Right atrium auricular region (tissue), 2 donors: ENCODE measurements at regions not wholly inside any gene's neighbourhood (a gene's known extent, or its start where the extent isn't known, plus 50 kb on each side); places are given as distances from the start of the nearest gene placed in this dataset.
"Not testable (repeated sequence)": the region's sequence is repeated elsewhere in the genome, so short reads cannot be mapped to it uniquely, and the experiment has no call there.

Experiments used
- DNase-seq: peaks from one replicate; pipeline ENCODE4 v3.0.0-alpha.2; 2019; ENCODE audit warnings: low spot score
- H3K27ac ChIP-seq, 2 donors: fragments of 200-600 bp; sonication (generic); 1 replicate in 1 of 2; 2 replicates in 1 of 2; pipeline ENCODE4 v1.5.1; 2016 to 2019
- H3K27me3 ChIP-seq, 2 donors: fragments of 200-600 bp; sonication (generic); one replicate each; pipeline versions ENCODE4 v1.5.1 to v1.6.0; 2017 to 2019
- H3K36me3 ChIP-seq: fragments of 200-600 bp; sonication (generic); one replicate; pipeline ENCODE4 v1.5.1; 2016
- H3K4me1 ChIP-seq, 2 donors: fragments of 200-600 bp; sonication (generic); one replicate each; pipeline versions ENCODE4 v1.5.1 to v1.6.0; 2017 to 2019
- H3K4me3 ChIP-seq, 2 donors: fragments of 200-600 bp; sonication (generic); 1 replicate in 1 of 2; 2 replicates in 1 of 2; pipeline ENCODE4 v1.5.1; 2017 to 2019; ENCODE audit warnings: mild to moderate bottlenecking in 1 of 2, moderate library complexity in 1 of 2
- H3K9me3 ChIP-seq, 2 donors: fragments of 200-600 bp; sonication (generic); one replicate each; pipeline ENCODE4 v1.5.1; 2019
- TF ChIP-seq, protein P1 (sequence below), 2 donors: fragments of 200-600 bp; sonication (generic); IDR thresholded peaks; one replicate each; pipeline ENCODE4 v1.5.1; 2019; ENCODE audit warnings: antibody characterized with exemption in 2 of 2

DNA sequence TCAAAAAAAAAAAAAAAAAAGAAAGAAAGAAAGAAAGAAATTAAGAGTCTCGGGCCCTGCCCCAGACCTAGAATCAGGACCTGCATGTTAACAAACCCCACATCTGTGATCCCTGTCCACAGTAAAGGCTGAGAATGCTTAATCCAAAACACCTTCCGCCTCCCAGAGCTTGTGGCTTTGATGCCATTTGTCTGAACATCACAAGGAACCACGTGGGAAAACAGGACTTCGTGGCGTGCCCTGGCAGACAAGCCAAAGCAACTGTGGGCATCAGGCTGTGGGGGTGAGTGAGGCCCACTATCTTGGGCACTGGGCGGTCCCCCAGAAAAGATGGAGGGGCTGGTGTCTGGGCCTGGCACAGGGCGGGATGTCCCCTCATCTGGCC, 173.4 kb upstream of the CIBAR2 start:
- H3K9me3 ChIP-seq = no peaks in the 10 kb centered on the region
- peak overlapping the region; percentile 25 to 45 for H3K27ac ChIP-seq
- H3K27me3 ChIP-seq = no peaks in the 10 kb centered on the region
- TF ChIP-seq, protein P1, sequence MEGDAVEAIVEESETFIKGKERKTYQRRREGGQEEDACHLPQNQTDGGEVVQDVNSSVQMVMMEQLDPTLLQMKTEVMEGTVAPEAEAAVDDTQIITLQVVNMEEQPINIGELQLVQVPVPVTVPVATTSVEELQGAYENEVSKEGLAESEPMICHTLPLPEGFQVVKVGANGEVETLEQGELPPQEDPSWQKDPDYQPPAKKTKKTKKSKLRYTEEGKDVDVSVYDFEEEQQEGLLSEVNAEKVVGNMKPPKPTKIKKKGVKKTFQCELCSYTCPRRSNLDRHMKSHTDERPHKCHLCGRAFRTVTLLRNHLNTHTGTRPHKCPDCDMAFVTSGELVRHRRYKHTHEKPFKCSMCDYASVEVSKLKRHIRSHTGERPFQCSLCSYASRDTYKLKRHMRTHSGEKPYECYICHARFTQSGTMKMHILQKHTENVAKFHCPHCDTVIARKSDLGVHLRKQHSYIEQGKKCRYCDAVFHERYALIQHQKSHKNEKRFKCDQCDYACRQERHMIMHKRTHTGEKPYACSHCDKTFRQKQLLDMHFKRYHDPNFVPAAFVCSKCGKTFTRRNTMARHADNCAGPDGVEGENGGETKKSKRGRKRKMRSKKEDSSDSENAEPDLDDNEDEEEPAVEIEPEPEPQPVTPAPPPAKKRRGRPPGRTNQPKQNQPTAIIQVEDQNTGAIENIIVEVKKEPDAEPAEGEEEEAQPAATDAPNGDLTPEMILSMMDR (IDR thresholded peaks at IDR 0.05) = no peak
- no peak for DNase-seq
- H3K36me3 ChIP-seq = no peaks in the 10 kb centered on the region
- peaks cover 0 to 24% of the 10 kb centered on the region in 2 donors for H3K4me1 ChIP-seq
- no peak overlapping the region for H3K4me3 ChIP-seq

DNA sequence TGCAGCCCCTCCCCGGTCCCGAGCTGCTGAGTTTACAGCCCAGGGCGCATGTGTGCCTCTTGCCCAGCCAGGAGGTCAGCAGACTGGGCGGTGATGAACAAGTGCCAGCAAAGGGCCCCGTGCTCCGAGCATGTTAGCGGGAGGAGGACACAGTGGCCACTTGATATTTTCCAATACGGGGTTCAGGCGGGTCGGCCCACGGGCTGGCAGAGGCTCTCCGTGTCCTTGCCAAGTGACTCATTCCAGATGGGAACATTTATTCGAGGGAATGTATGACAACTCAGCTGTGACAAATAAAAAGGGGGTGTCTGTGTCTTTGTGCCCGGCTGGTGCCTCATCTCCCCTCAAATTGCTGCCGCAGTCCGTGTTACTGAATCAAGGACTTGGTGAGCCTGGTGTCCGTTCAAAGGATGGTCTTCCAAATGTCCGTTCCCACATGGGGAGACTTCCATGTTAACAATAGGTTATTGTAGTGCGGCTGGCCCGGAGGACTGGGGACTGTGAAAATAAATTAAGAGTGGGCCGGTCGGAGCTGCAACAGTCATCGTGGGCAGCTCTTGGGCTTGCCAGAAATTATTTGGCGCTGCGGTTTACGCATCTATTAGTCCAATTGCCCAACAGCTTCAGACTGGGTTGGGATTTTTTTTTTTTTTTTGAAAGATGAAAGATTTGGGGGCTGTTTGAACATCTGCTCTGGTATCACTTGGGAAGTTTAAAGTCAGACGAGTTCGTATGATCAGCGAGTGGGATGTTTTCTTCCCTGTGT, 174.0 kb upstream of the CIBAR2 start:
- TF ChIP-seq, protein P1 (IDR thresholded peaks at IDR 0.05) = no peak
- H3K9me3 ChIP-seq = no peaks in the 10 kb centered on the region
- H3K4me3 ChIP-seq = no peak overlapping the region
- no peaks in the 10 kb centered on the region for H3K36me3 ChIP-seq
- H3K27me3 ChIP-seq = no peaks in the 10 kb centered on the region
- peak; percentile 92 for DNase-seq
- H3K4me1 ChIP-seq = peaks cover 0 to 30% of the 10 kb centered on the region in 2 donors
- H3K27ac ChIP-seq = peak overlapping the region; percentile 25 to 48

DNA sequence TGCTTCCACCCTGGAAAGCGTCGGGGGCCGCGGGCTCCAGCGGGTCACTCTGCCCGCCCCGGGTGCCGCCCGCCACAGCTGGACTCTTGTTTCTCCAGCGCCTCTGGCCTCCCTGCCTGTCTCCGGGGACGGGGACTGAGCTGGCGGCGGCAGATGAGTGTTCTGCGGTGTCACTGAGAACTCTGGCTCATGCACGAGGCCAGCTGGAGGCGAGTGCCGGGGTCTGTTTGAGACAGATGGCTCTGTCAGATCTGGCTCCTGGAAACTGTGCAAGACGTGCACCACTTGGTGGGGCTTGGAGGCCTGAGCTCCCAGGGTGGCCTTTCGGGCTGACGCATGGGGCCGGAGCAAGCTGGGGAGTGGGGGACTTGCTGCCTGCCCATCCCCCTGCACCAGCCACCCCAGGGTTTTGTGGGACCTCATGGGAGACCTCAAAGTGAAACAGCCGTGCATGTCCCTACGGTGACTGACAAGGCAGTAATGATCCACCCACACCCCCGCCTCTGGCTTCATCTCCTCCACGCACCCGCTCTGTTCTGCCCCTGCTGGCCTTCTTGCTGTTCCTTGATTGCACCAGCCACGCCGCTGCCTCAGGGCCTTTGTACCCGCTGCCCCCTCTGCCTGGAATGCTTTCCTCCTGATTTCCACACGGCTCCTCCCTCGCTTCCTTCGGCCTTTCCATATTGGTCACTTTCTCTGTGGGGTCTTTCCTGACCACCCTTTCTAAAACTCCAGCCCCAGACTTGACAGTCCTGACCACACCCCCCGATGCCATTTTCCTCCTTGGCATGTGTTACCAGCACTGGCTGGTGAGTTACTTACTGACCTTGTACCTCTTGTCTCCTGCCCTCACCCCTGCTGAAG, 174.9 kb upstream of the CIBAR2 start:
- peak overlapping the region; percentile 25 to 48 for H3K27ac ChIP-seq
- no peaks in the 10 kb centered on the region for H3K9me3 ChIP-seq
- no peaks in the 10 kb centered on the region for H3K27me3 ChIP-seq
- H3K4me3 ChIP-seq = peak overlapping the region in 1 of 2 donors; percentile 9
- no peaks in the 10 kb centered on the region for H3K36me3 ChIP-seq
- peaks cover 0 to 32% of the 10 kb centered on the region in 2 donors for H3K4me1 ChIP-seq
- TF ChIP-seq, protein P1 (IDR thresholded peaks at IDR 0.05) = no peak
- peak; percentile 77 for DNase-seq

DNA sequence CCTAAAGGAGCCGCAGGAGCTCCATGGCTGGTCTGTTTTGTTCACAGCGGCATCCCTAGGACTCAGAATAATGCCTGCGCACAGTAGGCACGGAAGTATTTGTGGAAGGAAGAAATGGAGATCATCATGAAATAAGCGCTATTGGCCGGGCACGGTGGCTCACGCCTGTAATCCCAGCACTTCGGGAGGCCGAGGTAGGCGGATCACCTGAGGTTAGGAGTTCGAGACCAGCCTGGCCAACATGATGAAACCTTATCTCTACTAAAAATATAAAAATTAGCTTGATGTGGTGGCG, 175.5 kb upstream of the CIBAR2 start:
- peaks cover 0 to 32% of the 10 kb centered on the region in 2 donors for H3K4me1 ChIP-seq
- not testable (repeated sequence) for H3K4me3 ChIP-seq, H3K27me3 ChIP-seq, H3K9me3 ChIP-seq, H3K36me3 ChIP-seq, H3K27ac ChIP-seq, DNase-seq

DNA sequence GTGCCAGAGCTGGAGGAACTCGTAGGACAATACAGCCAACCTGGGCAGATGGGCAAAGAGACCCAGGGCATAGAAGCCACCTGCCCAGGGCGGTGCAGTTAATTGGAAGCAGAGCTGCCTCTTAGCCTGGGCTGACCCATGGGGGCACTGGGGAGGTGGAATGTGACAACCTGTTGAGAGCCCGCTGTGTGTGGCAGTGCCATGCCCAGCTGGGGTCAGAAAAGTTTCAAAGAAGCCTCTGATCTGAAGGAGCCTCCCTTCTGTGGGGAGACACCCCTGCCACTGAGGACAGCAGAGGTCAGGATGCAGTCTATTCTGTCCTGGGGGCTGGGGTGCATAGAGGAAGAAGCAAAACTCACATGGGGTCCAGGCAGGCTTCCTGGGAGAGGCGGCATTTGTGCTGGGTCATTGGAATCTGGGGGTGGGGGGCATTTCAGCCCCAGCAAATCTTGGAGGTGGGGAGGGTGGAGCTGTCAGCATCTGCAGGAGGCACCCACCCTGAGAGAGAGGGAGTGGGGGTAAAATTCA, 176.1 kb upstream of the CIBAR2 start:
- H3K27me3 ChIP-seq = no peaks in the 10 kb centered on the region
- no peak for DNase-seq
- no peak overlapping the region for H3K4me3 ChIP-seq
- H3K4me1 ChIP-seq = peaks cover 0 to 34% of the 10 kb centered on the region in 2 donors
- TF ChIP-seq, protein P1 (IDR thresholded peaks at IDR 0.05) = no peak
- H3K9me3 ChIP-seq = no peaks in the 10 kb centered on the region
- H3K36me3 ChIP-seq = no peaks in the 10 kb centered on the region
- H3K27ac ChIP-seq = no peak overlapping the region
